ENCODE measurements at regions not wholly inside any gene's neighbourhood (a gene's known extent, or its start where the extent isn't known, plus 50 kb on each side); places are given as distances from the start of the nearest gene placed in this dataset.

GRCh38 chr14:23903442-23903841 is 50.1 kb upstream of the DHRS4 start:
- no peaks in the 10 kb centered on the region for H3K36me3 ChIP-seq
- no peak for TF ChIP-seq POLR2AphosphoS5 (IDR thresholded peaks at IDR 0.05)
- TF ChIP-seq EP300 (IDR thresholded peaks at IDR 0.05), result no peak
- TF ChIP-seq CTCF (IDR thresholded peaks at IDR 0.05), result no peak
- TF ChIP-seq POLR2A (IDR thresholded peaks at IDR 0.05), result no peak
- H3K4me1 ChIP-seq, result no peaks in the 10 kb centered on the region
- no peak for DNase-seq
- 60 to 74% (median 66%) methylated on average over 4 of the region's 4 CpGs for WGBS, 5 donors
- H3K27ac ChIP-seq, result no peak overlapping the region
- H3K9me3 ChIP-seq, result no peaks in the 10 kb centered on the region
- no peak overlapping the region for H3K4me3 ChIP-seq
- no peaks in the 10 kb centered on the region for H3K27me3 ChIP-seq
- intact Hi-C loops (cut with DNase I; ENCODE audit: low total_unique reads), result no loop called here

Measured in stomach (tissue), 8 donors.